ENCODE measurements at regions not wholly inside any gene's neighbourhood (a gene's known extent, or its start where the extent isn't known, plus 50 kb on each side); places are given as distances from the start of the nearest gene placed in this dataset.

DNA sequence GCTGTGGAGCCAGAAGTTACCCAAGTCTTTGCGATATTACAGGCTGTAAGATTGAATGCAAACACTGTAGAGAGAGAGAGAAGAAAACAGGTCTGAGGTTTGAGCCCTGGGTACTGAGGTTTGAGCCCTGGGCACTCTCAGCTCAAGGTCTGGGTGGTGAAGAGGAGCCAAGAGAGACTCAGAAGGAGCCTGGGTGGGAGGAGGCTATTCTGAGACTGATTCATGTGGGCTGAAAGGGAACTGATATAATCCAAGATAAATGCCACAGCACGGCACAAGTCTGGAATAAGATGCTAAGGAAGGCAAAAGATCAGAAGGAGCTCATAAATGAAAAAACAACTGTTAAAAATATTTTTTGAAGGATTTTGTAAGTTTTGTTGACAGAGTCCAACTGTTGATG lies 407.6 kb upstream of the HS6ST1 start:
- TF ChIP-seq MYC (IDR thresholded peaks at IDR 0.05; ENCODE audit: low read depth, low read length) (no peak), MYC (CRISPR knock-in tag; IDR thresholded peaks at IDR 0.05; ENCODE audit: borderline replicate concordance, low read depth) (no peak), GATA2 (CRISPR knock-in tag; IDR thresholded peaks at IDR 0.05) (no peak)
